Testis (tissue), 2 donors: ENCODE measurements at regions not wholly inside any gene's neighbourhood (a gene's known extent, or its start where the extent isn't known, plus 50 kb on each side); places are given as distances from the start of the nearest gene placed in this dataset.

Source experiments
- POLR2A ChIP-seq: fragments of 450-650 bp; IDR thresholded peaks from one replicate; pipeline ENCODE4 v1.6.1; 2017; ENCODE audit warnings: antibody characterized with exemption, mild to moderate bottlenecking, moderate library complexity
- TF ChIP-seq, protein P1 (sequence below), 3 experiments: fragments of 450-650 bp in 2 of 3; fragments of 200-600 bp in 1 of 3; sonication (generic) in 1 of 3; IDR thresholded peaks; one replicate each; pipeline ENCODE4 v1.5.1; 2016 to 2019; ENCODE audit warnings: antibody characterized with exemption in 3 of 3, mild to moderate bottlenecking in 2 of 3, moderate library complexity in 1 of 3

- TF ChIP-seq POLR2A = no peak
- TF ChIP-seq, protein P1, sequence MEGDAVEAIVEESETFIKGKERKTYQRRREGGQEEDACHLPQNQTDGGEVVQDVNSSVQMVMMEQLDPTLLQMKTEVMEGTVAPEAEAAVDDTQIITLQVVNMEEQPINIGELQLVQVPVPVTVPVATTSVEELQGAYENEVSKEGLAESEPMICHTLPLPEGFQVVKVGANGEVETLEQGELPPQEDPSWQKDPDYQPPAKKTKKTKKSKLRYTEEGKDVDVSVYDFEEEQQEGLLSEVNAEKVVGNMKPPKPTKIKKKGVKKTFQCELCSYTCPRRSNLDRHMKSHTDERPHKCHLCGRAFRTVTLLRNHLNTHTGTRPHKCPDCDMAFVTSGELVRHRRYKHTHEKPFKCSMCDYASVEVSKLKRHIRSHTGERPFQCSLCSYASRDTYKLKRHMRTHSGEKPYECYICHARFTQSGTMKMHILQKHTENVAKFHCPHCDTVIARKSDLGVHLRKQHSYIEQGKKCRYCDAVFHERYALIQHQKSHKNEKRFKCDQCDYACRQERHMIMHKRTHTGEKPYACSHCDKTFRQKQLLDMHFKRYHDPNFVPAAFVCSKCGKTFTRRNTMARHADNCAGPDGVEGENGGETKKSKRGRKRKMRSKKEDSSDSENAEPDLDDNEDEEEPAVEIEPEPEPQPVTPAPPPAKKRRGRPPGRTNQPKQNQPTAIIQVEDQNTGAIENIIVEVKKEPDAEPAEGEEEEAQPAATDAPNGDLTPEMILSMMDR (IDR thresholded peaks at IDR 0.05) = no peak
Measured at GRCh38 chr4:185862340-185862739, 50.3 kb upstream of the SORBS2 start.
